Embryonic facial prominence (tissue), 1 donor: ENCODE measurements at regions not wholly inside any gene's neighbourhood (a gene's known extent, or its start where the extent isn't known, plus 50 kb on each side); places are given as distances from the start of the nearest gene placed in this dataset.
"Not testable (repeated sequence)": the region's sequence is repeated elsewhere in the genome, so short reads cannot be mapped to it uniquely, and the experiment has no call there.

ENCODE experiments used
- DNase-seq: peaks from one replicate; pipeline ENCODE4 v3.0.0-alpha.2; 2016; ENCODE audit errors: extremely low spot score

DNA sequence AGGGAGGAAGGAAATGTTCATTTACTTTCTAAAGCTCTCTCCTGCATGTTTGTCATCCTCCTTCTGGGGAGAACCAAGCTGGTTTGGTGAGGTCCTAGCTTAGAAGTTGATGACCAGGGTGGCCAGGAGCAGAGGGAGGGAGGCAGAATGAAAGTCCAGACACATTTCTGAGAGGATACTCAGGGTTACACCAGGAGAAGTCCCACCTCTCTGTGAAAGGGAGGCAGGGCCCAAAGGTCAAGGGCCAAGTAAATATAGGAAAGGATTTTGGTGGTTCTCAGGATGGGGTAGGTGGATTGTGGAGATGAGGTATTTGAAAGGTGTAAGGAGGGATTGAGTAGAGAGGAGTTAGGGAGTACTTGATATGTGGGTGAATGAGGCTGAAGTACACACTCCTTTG, 58.0 kb upstream of the FBXO11 start:
- DNase-seq: no peak

DNA sequence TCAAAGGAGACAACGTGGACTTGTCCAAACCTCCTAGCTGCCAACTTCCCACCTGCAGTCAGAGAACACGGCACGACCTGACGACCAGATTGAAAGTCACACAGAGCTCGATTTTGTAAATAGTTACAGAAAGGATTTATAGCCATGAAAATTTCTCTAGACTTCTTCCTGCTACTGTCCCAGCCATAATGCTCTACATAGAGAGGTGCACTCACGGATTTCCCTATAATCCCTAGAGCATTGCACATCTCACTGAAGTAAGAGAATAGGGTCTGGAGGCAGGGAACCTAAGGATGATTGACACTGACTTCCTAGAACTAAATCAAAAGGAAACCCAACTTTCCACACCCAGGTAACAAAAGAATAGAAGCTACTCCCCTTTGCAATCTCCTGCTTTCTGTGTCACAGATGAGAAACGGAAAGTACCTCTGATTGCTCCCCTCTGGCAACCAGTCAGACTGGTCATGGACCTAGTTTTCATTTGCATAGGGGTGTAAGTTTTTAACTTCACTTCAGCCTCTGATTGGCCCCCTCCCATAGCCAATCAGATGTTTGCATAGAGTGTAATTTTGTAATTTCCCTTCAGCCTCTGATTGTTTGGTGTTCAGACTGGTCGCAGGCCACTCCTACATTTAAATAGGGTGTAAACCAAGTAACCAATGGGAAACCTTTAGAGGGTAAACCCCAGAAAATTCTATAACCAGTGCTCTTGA, 58.6 kb upstream of the FBXO11 start:
- no peak for DNase-seq

DNA sequence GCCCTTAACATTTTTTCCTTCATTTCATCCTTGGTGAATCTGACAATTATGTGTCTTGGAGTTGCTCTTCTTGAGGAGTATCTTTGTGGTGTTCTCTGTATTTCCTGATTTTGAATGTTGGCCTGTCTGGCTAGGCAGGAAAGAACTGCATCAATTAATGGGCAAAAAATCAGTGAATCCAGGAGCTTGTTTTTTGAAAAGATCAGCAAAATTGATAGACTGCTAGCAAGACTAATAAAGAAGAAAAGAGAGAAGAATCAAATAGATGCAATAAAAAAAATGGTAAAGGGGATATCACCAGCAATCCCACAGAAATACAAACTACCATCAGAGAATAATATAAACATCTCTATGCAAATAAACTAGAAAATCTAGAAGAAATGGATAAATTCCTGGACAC, 70.4 kb upstream of the FBXO11 start:
- not testable (repeated sequence) for DNase-seq

DNA sequence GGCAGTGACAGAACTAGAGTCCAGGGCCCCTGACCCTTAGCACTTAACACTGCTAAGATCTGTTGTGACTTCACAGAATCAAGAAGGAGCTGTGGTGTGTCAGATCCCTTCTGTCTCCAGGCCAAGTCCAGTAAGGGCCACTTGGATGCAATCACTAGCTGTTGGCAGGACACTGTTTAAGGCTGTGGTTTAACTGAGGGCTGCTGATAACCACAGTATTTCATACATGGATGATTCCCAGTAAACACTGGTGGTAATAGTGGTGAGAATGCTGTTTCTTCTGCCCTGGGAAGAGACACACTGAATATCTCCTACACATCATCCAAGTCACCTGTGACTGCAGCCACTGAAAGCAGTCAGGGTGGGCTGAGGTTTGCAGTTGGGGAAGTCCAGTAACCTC, 77.7 kb upstream of the FBXO11 start:
- no peak for DNase-seq

DNA sequence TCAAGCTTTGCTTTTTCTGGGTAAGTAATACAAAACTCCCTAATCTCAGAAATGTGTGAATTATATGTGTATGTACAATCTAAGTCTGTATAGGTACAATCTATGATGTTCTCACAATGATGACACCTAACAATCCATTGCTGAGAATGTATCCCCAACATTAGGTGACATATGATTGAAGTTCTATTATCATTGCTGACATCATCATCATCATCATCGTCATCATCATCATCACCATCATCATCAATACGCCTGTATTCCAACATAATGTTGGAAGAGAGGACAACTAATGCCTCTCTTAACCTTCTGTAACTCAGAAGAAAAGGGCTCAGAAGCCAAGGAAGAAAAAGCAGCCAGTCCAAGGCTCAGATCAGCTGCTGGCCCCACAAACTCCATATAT, 84.2 kb upstream of the FBXO11 start:
- DNase-seq: no peak

DNA sequence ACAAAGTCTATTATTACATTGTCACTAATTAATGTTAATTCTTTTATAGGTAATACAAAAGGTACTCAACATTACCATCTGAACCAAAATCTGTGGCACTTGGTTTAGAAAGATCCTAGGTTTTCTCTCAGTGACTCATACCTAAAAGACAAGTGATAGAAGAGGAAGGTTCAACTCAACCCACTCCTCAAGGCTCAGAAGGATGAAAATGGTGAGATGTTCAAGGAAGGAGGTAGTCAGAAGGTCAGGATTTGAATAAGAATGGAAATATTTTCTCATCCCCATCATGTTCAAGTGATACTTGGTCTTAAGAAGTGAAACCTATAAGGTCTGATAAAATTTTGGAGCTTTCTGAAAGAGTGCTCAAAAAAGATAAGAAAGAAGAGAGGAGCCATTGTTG, 86.4 kb upstream of the FBXO11 start:
- DNase-seq: no peak

DNA sequence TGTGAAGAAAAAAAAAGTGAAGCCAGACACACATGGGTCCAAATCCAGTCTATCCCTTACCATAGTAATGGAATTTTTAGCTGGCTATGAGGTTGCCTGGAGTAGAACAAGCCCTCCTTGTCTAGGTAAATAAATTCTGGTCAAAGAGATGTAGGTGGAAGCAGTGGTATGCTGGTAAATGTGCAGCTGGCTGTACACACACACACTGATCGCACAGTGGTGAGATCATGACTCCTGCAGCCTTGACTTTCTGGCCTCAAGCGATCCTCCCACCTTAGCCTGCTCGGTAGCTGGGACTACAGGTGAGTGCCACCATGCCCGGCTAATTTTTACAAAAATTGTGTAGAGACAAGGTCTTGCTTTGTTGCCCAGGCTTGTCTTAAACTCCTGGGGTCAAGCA, 90.5 kb upstream of the FBXO11 start:
- DNase-seq: no peak

DNA sequence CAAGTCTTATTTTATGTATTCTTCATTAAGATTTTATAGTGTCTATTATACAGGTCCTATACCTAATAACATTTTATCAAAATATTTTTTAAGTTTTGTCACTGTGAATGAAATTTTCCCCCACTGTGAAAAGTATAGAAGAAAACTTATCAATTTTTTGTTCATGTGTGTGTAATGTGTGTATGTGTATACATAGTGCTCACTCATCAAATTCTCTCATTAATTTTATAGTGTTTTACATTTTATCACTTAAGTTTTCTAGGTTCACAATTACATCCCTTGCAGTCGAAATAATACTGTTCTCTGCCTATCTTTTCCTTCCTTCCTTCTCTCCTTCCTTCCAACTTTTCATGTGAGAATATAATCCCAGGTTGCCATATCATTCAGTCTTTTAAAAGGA, 93.2 kb upstream of the FBXO11 start:
- DNase-seq: no peak

DNA sequence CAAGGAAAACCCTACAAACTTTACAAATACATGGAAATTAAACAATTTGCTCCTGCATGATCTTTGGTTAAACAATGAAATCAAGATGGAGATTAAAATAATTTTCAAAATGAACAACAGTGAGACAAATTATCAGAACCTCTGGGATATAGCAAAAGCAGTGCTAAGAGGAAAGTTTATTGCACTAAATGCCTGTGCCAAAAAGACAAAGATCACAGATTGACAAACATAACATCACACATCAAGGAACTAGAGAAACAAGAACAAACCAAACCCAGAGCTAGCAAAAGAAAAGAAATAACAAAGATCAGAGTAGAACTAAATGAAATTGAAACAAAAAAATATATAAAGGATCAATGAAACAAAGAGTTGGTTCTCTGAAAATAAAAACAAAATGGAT, 95.2 kb upstream of the FBXO11 start:
- DNase-seq: no peak

DNA sequence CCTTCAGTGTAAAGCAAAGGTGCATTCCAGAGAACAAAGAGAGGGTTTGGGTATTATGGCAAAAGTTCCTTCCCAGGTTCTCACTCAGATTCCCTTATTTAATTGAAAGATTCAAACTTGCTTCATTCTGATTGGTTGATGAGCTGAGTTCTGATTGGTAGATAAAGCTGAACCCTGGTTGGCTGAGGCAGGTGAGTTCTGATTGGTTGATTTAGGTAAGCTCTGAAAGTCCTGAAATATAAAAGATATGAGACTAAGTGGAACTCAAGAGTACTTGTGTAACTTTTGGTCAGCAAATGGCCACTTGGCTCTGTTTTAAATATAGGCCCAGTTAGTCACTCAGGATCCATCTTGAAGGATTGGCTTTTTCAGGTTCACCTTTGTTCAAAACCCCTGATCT, 99.8 kb upstream of the FBXO11 start:
- no peak for DNase-seq

DNA sequence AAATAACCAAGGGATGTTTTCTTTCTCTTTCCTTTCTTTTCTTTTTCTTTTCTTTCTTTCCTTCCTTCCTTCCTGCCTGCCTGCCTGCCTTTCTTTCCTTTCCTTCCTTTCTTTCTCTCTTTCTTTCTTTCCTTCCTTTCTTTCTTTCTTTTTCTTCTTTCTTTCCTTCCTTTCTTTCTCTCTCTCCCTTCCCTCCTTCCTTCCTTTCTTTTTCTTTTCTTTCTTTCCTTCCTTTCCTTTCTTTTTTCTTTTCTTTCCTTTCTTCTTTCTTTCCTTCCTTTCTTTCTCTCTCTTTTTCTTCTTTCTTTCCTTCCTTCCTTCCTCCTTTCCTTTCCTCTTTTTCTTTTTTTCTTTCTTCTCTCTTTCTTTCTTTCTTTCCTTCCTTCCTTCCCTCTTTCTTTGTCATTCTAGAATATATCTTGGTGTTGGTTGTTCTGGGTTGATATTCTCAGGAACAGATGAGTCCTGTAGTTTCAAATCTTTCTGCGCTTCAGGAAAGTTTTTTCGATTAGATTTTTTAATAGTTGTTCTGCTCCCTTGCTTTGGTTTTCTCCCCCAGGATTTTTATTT, 101.5 kb upstream of the FBXO11 start:
- DNase-seq: no peak

DNA sequence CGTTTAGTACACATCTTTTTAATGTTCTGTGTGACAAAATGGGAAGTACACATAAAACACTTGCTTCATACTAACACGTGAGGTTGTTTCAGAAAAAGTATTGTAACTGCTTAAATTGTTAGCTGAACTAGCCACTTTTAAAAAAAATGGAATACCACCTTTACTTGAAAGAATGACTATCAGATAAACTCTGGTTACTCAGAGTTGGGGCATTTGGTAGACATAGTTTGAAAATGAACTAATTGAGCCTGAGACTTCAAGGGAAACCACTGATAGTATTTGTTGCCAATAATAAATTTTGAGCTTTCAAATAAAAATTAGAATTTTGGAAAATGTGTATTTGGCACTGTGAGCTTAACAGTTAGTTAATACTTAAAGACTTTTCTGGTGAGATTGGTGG, 103.0 kb upstream of the FBXO11 start:
- no peak for DNase-seq

DNA sequence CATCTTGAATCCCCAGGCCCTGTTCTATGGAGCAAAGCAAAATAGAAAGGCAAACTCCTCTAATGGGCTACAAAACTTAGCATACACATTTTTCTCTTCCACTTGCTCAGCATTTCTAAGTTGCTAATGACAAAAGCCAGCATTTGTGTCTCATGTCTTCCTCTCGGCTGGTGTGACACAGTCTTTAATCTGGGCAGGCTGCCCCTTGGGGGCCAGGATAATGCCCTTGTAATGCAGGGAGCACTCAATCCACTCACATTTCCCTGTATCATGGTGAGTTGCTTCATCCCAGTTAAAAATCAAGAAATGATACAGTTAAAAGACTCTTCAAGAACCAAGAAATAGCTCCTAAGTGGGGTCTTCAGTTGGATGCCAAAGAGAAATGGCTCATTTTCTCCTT, 109.1 kb upstream of the FBXO11 start:
- no peak for DNase-seq

DNA sequence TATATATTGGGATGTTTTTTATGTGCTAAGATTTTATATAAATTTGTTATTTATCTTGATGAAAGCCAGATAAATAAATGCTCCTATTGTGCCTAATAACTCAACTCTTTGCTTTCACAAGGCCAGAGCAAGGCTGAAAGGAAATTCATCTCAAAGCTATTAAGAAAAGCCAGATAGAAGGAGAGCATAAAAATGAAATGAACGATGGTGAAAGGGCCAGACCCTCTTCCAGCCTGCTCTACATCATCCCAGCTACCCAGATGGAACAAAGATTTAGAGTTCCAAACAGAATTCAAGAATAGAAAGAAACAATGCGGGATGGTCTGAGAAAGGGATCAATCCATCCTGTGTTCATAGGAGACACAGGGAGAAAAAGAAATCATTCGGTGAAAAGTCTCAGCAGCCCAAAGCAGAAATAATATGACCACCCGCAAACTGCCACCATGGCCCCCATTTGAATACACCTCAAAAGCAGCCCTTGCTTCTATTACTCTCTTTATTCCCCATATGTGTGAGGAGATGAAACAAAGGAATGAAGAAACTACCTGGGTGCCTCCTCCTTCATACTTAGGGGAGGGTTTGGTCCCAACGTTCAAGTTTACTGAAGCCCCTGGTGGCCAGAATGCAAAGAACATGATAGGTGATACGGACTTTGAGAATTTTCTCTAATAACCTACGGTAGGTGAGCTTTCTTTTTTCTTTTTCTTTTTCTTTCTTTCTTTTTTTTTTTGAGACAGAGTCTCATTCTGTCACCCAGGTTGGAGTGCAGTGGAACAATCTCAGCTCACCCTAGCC, 110.1 kb upstream of the FBXO11 start:
- DNase-seq: no peak

DNA sequence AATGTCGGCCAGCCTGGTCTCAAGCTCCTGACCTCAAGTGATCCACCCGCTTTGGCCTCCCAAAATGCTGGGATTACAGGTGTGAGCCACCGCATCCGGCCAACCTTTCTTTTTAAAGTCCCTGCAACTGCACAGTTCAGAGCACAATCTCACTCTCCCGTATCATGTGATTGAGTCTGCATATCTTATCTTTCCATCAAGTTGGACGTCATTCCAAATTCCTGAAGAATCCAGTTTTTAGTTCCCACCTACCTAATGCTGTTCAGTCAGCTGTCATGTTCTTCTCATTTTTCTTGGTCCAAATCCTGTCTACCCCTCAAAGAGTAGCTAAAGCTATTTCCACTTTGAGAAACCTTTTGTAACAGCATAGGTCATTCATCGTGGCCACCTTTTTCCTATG, 110.8 kb upstream of the FBXO11 start:
- no peak for DNase-seq

DNA sequence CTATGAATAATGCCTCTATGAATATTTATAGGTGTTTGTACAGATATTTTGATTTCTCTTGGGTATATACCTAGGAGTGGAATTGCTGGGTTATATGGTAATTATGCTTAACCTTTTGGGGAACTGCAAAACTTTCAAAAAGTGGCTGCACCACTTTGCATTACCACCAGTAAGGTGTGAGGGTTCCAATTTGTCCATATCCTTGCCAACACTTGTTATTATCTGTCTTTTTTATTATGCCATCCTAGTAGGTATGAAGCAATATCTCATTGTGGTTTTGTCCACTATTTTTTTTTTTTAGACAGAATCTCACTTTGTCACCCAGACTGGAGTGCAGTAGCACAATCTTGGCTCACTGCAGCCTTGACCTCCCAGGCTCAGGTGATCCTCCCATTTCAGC, 112.2 kb upstream of the FBXO11 start:
- no peak for DNase-seq

DNA sequence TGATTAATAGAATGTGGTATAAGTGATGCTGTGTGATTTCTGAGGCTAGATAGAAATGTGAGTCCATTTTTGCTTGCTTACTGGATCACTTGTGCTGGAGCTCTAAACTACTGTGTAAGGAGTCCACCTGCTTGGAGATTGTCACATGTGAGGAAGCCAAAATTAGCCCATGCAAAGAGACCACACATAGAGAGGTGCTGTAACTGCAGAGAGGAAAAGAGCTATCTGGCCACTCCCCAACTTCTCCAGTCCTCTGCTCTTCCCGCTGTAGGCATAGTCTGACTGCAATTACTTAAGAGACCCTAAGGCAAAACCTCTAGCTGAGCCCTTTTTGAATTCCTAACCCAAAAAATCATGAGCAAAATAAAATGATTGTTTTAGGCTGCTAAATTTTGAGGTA, 120.6 kb upstream of the FBXO11 start:
- DNase-seq: no peak

DNA sequence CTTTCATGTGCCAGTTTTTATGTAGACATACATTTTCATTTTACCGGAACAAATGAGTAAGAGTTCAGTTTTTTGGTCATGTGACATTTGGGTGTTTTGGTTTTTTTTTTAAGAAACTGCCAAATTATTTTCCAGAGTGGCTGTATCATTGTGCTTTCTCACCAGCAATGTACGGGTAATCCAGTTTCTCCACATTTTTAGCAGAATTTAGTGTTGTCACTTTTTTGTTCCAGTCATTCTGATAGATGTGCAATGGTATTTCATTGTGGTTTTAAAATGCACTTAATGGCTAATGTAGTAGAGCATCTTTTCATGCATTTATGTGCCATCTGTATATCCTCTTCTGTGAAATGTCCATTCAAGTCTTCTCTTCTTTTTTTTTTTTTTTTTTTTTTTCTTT, 126.5 kb upstream of the FBXO11 start:
- DNase-seq: no peak

DNA sequence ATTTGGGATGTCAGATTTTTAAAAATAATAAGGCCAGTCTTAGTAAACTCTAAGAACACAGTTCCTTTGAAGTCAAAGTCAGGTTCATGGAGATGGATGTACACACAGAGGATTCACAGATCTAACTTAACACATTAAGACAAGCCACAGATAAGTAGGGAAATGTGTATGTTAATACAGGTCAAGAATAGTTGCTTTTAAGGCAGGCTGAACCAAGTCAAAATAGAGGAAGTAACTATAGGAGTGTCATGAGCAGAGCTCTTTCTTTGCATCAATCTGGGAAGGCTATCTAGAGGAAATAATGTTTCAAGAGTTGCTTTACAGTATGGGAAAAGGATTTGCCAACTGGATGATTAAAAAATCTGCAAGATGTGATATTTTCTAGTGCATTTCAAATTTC, 128.0 kb upstream of the FBXO11 start:
- DNase-seq: no peak

DNA sequence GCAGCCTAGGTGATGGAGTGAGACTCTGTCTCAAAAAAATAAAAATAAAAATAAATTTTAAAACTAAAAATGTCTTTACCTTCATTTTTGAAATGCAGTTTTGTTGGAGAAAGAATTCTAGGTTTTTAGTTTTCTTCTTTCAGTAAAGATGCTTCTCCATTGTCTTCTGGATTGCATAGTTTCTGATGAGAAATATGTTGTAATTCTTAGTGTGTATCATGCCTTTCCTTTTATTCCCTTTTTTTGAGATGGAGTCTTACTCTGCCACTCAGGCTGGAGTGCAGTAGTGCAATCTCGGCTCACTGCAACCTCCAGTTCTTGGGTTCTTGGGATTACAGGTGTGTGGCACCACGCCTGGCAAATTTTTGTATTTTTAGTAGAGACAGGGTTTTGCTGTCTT, 130.0 kb upstream of the FBXO11 start:
- no peak for DNase-seq

DNA sequence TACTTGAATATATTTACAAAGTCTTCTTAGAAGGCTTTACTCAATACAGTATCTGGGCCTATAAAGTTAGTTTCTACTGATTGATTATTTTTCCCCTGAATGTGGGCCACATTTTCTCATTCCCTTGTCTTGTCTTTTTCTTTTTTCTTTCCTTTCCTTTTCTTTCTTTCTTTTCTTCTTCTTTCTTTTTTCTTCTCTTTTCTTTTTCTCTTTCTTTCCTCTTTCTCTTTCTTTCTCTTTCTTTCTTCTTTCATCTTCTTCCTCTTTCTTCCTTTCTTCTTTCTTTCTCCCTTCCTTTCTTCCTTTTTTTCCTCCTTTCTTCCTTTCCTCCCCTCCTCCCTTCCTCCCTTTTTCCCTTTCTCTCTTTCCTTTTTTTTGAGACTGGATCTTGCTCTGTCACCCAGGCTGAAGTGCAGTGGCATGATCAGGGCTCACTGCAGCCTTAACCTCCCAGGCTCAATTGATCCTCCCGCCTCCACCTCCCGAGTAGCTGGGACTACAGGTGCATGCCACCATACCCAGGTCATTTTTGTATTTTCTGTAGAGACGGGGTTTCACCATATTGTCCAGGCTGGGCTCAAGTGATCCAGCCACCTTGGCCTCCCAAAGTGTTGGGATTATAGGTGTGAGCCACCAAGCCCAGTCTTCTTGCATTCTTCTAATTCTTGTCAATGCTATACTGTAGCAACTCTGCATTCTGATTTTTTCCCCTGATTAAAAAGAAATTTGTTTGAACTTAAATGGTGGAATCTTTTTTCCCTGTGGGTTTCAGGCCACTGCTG, 133.1 kb upstream of the FBXO11 start:
- DNase-seq: no peak

DNA sequence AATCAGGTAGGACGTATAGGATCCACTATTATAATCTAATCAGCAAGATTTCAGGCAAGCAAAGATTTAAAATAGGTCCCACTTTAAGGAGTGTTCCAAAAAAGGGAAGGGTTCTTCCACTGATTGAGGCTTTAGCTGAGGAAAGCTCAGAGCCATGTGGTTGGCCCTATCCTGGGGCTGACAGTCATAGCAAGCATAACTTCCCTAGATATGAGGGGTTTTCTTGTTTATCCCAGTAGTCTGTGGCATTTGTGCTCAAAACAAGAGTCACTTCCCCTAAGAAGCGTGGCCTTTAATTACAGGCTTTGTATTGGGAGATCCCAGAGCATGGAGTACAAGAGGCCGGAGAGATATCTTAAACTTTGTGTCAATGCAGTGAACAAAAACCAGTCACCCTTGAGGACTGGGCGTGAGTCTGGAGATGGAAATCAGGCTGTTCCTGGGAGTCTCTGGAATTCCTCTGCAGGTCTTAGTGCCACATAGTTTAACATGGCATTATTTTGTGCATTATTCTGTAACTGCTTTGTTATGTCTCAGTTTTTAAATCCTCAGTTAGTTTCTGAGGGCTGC, 136.9 kb upstream of the FBXO11 start:
- no peak for DNase-seq
